Tibial artery (tissue), 4 donors: ENCODE measurements at regions not wholly inside any gene's neighbourhood (a gene's known extent, or its start where the extent isn't known, plus 50 kb on each side); places are given as distances from the start of the nearest gene placed in this dataset.

Experiments used
- DNase-seq, 2 donors: peaks; one replicate each; pipeline ENCODE4 v3.0.0-alpha.2; 2019
- H3K27ac ChIP-seq, 2 donors: fragments of 200-600 bp; sonication (generic) in 1 of 2; 1 replicate in 1 of 2; 2 replicates in 1 of 2; pipeline ENCODE4 v1.5.1; 2018 to 2019; ENCODE audit warnings: mild to moderate bottlenecking in 1 of 2
- H3K27me3 ChIP-seq, 2 donors: fragments of 200-600 bp; sonication (generic) in 1 of 2; one replicate each; pipeline versions ENCODE4 v1.5.1 to v1.6.0; 2016 to 2019
- H3K36me3 ChIP-seq, 3 donors: fragments of 200-600 bp; sonication (generic) in 2 of 3; one replicate each; pipeline ENCODE4 v1.5.1; 2016 to 2019; ENCODE audit warnings: mild to moderate bottlenecking in 2 of 3
- H3K4me1 ChIP-seq, 4 donors: fragments of 200-600 bp; sonication (generic) in 2 of 4; 1 replicate in 3 of 4; 2 replicates in 1 of 4; pipeline ENCODE4 v1.5.1; 2016 to 2019
- H3K4me3 ChIP-seq, 2 donors: fragments of 200-600 bp; sonication (generic) in 1 of 2; 1 replicate in 1 of 2; 2 replicates in 1 of 2; pipeline ENCODE4 v1.5.1; 2018 to 2019; ENCODE audit warnings: mild to moderate bottlenecking in 2 of 2
- H3K9me3 ChIP-seq, 3 donors: fragments of 200-600 bp; sonication (generic) in 1 of 3; one replicate each; pipeline ENCODE4 v1.5.1; 2016 to 2019
- intact Hi-C: fragments of 100-400 bp; cut with DNase I; formaldehyde crosslinking; loops from one replicate; pipeline ENCODE4 v1.15.0; 2023; ENCODE audit warnings: low total_unique reads
- TF ChIP-seq, protein P1 (sequence below), 2 experiments: fragments of 200-600 bp in 1 of 2; fragments of 450-650 bp in 1 of 2; IDR thresholded peaks; one replicate each; pipeline ENCODE4 v1.5.1; 2017 to 2019; ENCODE audit warnings: antibody characterized with exemption in 2 of 2, mild to moderate bottlenecking in 1 of 2, moderate library complexity in 1 of 2

DNA sequence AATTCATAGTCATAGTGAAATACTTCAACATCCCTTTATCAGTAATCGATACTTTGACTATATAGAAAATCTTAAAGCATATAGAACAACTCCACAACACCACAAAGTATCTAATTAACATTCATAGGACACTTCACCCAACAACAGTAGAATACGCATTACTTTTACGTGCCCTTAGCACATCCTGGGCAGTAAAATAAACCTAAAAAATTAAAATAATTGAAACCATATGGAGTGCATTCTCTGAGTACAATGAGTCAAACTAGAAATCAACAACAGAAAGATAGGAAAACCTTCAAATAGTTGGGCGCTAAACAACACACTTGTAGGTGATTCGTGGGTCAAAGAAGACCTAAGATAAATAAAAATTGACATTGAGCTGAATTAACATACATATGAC lies 442.9 kb downstream of the SUCLG1 start:
- no peak for DNase-seq
- Histone ChIP-seq H3K27me3 (no peaks in the 10 kb centered on the region), H3K27ac (no peak overlapping the region), H3K9me3 (peaks cover 0 to 4% (median 0%) of the 10 kb centered on the region in 3 donors), H3K4me3 (no peak overlapping the region), H3K36me3 (no peaks in the 10 kb centered on the region), H3K4me1 (no peaks in the 10 kb centered on the region)
- intact Hi-C loops, result no loop called here
- TF ChIP-seq, protein P1, sequence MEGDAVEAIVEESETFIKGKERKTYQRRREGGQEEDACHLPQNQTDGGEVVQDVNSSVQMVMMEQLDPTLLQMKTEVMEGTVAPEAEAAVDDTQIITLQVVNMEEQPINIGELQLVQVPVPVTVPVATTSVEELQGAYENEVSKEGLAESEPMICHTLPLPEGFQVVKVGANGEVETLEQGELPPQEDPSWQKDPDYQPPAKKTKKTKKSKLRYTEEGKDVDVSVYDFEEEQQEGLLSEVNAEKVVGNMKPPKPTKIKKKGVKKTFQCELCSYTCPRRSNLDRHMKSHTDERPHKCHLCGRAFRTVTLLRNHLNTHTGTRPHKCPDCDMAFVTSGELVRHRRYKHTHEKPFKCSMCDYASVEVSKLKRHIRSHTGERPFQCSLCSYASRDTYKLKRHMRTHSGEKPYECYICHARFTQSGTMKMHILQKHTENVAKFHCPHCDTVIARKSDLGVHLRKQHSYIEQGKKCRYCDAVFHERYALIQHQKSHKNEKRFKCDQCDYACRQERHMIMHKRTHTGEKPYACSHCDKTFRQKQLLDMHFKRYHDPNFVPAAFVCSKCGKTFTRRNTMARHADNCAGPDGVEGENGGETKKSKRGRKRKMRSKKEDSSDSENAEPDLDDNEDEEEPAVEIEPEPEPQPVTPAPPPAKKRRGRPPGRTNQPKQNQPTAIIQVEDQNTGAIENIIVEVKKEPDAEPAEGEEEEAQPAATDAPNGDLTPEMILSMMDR (IDR thresholded peaks at IDR 0.05), result no peak

DNA sequence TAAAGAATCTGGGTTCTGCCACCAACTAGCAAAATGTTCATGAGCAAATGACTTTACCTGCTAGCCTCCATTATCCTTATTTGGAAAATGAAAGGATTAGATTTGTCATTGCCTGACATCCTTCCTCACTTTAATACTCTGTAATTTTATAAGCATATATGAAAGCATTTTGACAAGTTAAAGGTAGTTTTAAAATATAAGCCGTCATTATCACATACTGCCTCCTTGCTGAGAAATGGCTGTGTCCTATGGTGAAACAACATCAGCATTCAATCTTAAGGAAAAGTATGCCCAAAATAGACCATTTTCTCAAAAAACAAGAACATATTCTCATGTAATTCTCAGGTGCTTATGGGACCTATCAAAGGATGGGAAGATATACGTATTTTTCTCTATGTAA lies 461.2 kb downstream of the SUCLG1 start:
- Histone ChIP-seq H3K9me3 (no peaks in the 10 kb centered on the region), H3K4me3 (no peak overlapping the region), H3K27me3 (no peaks in the 10 kb centered on the region), H3K36me3 (no peaks in the 10 kb centered on the region), H3K4me1 (no peaks in the 10 kb centered on the region), H3K27ac (no peak overlapping the region)
- no peak for DNase-seq
- TF ChIP-seq, protein P1 (IDR thresholded peaks at IDR 0.05), result no peak
- intact Hi-C loops, result no loop called here

DNA sequence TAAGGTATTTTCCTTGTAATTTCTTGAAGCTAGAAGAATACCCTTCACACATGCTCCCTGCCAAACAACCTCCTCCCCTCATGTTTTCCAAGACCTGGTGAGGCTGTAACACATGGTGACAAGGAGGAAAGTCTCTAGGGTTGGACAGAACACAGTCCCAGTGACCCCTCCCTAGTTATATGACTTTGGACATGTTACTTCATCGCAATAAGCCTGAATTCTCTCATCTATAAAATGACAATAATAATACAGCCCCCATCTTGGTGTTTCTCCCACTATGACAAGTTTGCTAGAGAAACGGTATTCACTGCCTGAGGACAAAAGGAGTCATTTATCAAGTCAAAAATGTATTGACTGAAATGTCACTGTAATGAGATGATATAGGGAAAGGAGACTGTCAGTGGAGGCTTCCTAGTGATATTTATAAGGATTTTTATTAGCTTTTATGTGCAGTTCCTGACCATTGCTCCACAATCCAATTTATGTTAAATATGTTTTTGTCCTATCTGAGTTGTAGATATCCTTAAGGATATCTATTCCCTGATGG lies 464.4 kb downstream of the SUCLG1 start:
- H3K9me3 ChIP-seq, result no peaks in the 10 kb centered on the region
- TF ChIP-seq, protein P1 (IDR thresholded peaks at IDR 0.05), result no peak
- H3K4me1 ChIP-seq, result no peaks in the 10 kb centered on the region
- H3K4me3 ChIP-seq, result no peak overlapping the region
- no peak overlapping the region for H3K27ac ChIP-seq
- H3K36me3 ChIP-seq, result no peaks in the 10 kb centered on the region
- DNase-seq, result no peak
- intact Hi-C loops, result no loop called here
- no peaks in the 10 kb centered on the region for H3K27me3 ChIP-seq

DNA sequence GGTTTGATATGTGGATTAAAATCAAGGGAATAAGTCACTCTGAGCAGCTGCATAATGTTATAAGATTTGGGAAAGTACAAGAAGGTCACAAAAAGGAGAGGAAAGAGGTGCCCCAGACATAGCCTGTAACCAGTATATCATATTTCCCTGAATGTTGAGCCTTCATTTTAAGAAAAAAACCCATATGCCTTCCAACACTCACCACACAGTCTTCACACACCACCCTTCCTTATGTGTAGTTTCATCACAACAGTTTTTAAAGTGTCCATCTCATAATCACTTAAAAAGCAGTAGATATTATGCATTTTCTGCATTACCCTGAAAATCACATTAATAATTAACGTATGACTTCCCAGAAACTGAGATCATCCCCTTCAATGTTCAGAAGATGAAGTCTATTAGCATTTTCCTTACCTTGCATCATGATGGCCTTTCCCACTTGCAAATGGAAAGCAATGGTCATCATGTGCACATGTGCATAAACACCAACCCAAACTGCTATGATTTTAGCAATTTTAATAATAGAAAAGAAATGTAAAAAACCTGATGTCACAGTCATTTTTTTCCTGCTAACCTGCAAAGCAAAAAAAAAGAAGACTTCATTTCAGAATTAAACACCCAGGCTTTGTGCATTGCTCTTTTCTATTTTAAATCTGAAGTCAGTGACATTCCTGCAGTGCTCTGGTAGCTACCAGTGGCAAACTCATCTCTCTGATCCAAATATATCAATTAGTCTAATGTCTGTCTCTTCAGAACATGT lies 465.0 kb downstream of the SUCLG1 start:
- H3K27me3 ChIP-seq, result no peaks in the 10 kb centered on the region
- intact Hi-C loops, result no loop called here
- no peak overlapping the region for H3K4me3 ChIP-seq
- no peak overlapping the region for H3K27ac ChIP-seq
- no peaks in the 10 kb centered on the region for H3K4me1 ChIP-seq
- H3K36me3 ChIP-seq, result no peaks in the 10 kb centered on the region
- TF ChIP-seq, protein P1 (IDR thresholded peaks at IDR 0.05), result no peak
- no peaks in the 10 kb centered on the region for H3K9me3 ChIP-seq
- DNase-seq, result no peak

DNA sequence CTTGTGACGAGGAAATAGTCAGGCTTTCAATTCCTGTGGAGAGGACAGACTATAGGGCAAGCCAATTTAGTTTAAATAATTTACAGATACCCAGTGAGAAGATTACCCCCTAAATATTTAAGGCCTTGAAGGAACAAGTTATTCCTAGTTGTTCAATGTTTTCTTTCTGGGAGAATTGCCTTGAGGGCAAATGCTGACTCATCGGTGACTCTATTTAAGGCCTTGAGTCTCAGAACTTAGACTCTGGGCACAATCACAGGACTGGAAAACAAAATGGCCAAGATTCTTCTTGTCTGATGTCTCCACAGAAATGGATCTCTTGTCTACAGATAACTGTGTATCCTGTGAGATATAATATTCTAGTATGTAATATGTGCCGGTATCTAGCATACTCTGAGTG lies 467.1 kb downstream of the SUCLG1 start:
- Histone ChIP-seq H3K4me3 (no peak overlapping the region), H3K9me3 (no peaks in the 10 kb centered on the region), H3K4me1 (no peaks in the 10 kb centered on the region), H3K36me3 (no peaks in the 10 kb centered on the region), H3K27ac (no peak overlapping the region), H3K27me3 (no peaks in the 10 kb centered on the region)
- TF ChIP-seq, protein P1 (IDR thresholded peaks at IDR 0.05), result no peak
- intact Hi-C loops, result no loop called here
- DNase-seq, result no peak
